CD4-positive, alpha-beta T cell treated with Interleukin-4 for 4 hours (primary cell): ENCODE measurements at regions not wholly inside any gene's neighbourhood (a gene's known extent, or its start where the extent isn't known, plus 50 kb on each side); places are given as distances from the start of the nearest gene placed in this dataset.

ENCODE experiments used
- DNase-seq: peaks from one replicate; pipeline ENCODE4 v3.0.0-alpha.2; 2020

DNA sequence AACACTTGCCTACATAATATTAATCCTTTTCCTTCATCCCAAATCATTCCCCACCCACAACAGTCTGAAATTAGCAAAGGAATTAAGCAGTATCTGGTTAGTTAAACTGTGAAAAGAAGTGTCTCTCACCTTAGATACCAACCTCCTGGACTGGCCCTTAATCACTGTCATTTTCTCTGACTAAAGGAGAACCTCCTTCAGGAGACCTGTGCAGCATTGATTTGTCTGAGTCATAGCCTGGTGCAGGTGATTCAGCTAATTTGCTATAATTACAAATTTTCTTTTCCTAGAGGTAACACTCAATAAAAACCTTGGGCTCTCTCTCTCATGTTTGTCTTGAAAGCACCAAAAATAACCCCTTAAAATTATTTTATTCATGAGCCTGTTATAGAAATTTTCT, 279.8 kb upstream of the SEMA6D start:
- DNase-seq: no peak

DNA sequence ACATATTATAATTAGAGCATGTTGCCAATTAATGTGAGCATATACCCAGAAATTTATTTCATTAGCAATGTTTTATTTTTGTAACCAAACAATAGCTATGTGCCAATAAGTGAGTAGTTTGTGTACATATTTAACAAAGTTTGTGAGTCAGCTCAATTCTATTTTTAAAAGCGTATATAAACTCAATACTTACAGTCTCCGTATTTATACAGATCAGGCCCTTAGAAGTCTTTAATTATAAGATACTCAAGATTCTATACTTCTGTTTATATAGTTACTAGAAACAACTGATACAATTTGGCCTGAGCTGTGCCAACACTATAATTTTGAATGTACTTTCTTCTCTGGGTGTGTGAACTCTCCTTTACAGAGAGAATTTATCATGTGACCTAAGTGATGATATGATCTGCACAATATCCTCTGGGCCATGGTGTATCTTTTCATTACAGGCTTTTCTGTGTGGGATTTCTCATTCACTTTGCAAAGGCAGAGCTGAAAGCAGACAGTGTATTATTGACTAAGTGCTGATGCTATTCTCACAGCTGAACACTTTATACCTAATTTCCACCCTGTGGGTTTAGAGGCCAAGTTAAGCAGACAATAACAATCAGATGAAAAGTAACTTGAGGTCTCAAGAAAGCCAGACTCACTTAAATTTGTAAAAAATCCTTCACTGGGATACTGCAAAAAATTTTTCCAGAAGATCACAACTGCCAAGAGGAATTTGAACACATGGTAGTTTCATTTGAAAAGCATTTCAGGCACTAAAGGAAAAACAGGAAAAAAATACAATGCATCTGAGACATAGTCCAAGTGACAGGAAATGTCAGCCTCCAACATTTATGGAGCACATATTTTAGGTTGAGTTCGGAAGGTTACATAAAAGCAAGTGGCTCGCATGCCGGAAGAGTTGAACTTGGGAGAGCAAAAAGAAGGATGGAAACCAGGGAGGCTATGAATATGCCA, 277.9 kb upstream of the SEMA6D start:
- DNase-seq: no peak

DNA sequence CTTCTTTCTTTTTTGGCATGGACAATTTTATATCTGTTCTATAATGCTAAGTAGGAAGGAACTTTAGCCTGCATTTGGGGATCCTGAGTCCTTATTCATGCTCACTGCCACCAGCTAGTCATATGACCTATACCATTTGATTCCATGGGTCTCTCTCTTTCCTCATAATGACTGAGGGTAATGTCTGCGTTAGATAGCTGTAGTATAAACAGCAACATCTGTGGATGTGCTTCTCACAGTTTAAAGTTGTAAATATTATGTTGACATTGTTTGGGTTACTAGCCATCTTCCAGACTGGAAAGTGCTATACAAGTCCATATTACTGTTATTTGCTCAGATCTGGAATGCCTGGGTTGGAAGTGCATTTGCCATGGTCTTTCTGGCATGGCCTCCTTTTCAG, 274.9 kb upstream of the SEMA6D start:
- no peak for DNase-seq

DNA sequence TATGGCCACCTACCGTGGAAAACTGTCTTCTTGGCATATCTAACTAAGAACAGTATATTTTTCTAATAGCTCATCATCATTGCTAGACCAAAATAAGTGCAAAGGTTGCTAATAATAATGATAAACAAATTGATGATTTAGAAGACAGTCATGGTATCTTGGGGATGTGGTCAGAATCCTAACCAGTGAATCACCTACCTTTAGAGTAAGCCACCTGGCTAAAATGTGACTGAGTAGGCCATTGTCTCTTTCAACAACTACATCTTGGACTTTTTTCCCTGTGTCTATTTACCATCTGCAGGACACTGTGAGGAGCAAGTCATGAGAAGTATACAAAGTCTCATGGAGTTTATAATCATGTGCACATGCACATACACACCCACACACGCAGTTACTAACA, 273.5 kb upstream of the SEMA6D start:
- DNase-seq: no peak

DNA sequence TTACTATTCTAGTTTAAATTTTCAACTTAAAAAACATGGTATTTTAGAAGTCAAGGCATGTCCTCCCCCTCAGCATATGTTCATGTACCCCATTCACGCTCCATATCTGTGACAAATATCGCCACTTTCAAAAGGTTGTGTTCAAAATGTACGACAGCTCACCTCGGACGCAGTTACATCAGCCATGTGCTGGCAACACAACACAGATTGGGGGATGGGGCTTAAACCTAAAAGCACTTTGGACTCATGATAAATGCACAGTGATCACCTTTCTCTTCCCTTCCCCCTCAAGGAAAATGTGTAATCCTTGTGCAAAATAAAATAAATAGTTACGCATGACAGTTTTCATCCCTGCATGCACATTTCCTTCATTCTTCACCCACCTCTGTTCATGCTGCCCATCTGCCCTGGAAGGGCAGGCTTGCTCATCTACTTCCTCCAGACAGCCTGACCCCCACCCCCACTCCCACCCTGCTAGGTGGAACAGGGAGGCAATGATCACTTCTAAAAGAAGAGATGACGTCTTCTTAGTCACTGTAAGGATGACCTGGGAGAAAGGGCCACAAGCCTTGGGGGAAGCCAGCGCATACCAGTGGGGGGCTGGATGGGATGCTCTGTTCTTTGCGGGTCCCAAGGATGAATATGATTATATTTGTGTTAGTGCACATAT, 271.4 kb upstream of the SEMA6D start:
- DNase-seq: no peak

DNA sequence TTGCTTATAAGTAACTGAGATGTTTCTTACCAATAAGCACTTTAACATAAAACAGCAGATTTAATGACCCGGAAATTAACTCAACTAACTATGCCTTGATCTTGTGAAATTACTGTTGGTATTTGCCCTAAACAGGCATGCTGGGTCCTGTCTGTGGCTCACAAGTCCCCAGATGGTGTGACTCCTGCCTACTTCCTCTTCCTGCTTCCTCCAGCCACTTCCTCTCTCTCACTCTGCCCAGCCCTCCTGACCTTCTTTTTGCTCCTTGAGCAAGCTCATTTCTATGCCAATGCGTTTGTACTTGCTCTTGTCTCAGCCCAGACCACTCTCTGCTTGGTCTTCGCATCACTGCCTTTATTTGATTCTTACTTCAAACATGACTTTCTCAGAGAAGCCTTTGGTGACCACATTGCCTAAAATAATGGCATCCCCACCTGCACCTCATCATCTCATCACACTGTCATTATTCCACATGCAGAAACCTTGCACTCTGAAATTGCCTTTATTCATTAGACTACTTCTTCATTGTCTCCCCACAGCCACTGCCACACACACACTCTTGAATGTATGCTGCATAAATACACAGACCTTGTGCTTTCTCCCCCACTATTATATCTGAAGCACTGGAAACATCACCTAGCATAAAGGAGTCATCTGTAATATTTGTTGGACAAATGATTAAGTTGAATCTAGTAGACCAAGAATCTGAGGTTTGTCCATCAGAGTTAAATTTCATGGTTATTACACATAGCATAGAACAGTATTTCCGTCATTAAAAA, 256.3 kb upstream of the SEMA6D start:
- DNase-seq: no peak

DNA sequence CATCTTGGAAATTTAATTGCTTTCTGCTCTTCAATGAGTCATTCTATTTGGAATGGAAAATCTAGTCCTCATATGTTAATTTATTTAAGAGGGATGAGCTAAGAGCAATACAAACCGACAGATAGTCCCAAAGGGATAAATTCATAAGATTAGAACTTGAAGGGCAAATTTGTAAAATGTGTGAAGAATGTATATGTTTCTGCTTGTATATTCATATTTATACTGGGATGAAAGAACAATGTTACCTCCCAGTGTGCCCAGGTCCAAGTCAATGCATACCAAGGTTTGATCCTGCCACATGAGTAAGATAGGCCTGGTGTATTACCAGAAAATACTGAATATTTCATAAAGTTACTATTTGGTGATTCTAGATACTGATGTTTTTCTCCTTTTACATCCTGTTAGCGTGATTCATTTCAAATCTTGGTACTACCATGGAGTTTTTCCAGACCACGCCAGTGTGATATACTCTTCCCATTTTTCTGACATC, 255.6 kb upstream of the SEMA6D start:
- DNase-seq: no peak

DNA sequence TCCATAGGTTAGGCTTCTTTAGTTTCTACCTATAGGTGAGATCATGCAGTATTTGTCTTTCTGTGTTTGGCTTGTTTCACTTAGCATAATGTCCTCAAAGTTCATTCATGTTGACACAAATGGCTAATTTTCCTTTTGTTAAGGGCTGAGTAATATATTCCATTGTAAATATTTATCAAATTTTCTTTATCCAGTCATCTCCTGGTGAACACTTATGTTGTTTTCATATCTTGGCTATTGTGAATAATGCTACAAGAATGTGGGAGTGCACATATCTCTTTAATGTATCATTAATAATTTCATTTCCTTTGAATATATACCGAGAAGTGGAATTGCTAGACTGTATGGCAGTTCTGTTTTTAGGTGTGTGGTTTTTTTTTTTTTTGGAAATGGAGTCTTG, 250.9 kb upstream of the SEMA6D start:
- no peak for DNase-seq

DNA sequence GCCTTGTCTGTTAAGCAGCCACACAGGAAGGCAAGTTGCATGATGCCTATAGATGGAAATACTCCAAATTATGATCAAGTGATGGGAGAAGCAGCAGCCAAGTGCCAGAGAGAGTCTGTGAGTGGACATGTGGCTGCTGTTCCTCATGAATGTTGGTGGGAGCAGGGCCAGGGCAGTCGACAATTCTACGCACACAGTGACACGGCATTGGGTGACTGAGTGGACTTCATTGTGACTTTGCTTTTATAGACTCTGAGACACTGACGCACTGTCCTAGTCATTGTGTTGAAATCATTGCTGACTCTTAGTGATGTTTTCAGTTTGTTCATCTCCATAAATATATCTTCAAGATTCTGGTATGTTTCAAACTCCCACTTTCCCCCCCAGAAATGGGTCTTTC, 246.3 kb upstream of the SEMA6D start:
- DNase-seq: no peak

DNA sequence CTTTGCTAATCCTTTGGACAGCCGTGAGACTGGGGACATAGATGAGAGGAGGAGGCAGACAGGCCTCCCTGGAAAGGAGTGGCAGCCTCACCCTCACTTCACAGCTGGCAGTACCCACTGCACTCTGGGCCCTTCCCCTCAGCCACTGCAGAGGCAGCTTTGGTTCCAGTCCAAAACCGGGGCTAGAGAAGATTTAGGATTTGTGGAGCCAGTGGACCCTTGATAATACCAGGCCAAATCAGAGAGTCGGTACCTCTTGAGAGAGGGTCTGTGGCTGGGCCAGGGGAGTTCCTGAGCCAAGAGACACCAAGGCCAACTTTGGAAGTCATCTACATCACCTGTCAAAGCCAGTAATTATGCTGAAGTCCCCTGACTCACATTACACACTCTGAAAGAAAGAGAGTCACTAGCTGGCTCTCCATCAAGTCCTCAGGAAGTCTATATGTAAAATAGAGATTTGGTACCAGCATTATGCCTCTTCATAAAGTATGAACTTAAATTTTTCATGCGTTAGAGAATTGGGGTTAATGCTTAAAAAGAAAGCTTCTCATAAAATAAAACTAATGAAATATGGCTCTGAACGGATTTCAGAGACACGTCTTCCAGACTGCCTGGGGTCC, 244.1 kb upstream of the SEMA6D start:
- DNase-seq: no peak

DNA sequence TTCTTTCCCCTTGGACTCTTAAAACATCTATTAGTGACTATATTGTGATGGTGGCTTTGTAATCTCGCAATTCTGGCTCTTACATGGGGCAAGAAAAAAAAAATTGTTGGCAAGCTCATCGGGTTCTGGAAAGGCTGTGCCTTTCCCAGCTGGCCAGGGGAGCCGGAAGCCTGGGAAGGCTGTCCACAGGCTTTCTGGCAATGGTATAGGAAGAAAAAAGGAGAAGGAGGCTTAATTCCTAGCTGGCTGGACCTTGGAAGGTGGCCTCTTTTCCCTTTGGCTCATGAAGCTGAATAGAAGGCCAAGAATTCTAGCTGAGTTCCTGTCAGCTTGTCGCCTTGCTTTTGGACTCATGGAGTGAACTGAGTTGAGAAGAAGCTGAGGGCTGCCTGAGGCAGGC, 243.5 kb upstream of the SEMA6D start:
- no peak for DNase-seq

DNA sequence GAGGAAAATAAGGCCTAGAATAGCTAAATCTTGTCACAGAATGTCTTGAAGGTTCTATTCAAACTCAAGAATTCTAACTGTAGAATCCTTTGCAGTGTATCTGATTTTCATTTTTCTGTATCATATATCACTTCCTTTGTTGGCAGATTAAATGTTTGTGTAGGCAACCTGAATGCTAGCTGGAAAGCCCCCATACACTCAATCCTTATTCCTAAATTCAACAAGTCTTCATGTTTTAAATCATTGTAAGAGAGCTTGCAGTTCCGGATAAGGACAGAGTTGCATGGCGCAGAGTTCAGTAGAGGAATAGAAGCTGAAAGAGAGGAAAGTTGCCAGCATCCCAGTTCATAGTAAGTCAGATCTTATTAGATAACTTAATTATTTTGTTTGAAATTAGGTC, 242.0 kb upstream of the SEMA6D start:
- DNase-seq: no peak

DNA sequence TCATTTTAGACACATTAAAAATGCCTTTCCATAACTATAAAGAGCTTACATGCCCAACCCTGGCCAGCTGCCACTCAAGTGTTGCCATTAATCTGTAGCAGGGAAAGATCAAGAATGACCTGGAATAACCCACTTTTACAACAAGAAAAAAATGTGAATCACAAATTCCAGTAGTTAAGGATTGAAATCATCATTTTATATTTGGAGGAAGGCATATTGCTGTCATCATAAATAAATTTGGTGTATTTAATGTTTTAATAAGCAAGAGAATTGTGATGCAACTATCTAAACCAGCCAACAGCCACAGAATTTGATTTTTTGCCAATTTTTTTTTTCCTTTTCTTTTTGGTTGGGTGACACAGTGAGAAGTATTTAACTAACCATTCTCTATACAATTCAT, 240.0 kb upstream of the SEMA6D start:
- DNase-seq: no peak

DNA sequence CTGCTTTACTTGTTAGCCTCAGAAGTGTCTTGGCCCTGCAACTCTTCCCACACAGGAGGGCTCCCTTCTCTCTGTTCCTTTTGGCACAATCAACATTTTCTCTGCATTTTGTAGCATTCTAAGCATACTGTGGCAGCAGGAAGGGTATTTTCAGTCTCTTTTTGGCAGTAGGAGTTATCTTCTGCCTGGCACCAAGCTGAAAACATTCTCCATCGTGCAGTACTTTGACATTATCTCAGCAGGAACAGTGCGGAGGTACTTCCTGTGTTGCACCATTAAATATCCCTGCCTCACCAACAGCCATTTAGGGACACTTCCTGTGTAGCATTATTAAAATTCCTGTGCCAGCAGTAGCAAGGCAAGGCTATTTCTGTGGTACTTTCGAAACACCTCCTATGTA, 233.2 kb upstream of the SEMA6D start:
- DNase-seq: no peak

DNA sequence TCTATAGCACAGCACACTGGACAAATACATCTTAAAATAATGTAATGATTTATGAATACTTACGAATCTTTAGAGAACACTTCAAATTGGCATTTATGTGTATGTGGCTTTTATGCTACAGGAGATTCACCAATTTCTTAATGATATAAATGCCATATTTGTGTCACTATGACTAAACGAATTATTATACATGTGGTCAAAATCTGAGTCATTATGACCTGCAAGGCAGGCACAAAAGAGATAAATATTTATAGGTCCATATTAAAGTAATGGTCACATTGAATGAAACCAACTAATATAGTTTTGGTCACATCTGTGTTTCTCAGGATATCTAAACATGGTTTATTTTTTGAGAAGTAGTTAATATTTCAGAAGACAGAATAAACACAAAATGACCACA, 232.3 kb upstream of the SEMA6D start:
- no peak for DNase-seq

DNA sequence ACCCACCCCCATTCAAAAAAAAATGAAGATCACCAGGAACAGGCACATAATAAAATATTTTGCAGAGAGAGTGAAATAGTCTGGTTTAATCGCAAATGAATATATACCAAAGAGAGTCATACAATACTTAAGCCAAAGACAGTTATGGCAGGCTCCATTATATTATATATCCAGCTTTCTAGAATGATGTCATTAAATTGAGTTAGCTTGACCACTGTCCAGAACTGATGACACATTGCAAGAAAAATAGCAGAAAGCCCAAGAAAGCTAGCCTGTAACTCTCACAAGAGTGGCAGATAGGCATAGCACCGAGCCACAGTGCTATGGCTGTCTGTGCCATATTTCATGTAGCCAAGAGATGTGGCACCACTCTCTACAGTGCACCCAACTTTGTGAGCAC, 231.9 kb upstream of the SEMA6D start:
- no peak for DNase-seq

DNA sequence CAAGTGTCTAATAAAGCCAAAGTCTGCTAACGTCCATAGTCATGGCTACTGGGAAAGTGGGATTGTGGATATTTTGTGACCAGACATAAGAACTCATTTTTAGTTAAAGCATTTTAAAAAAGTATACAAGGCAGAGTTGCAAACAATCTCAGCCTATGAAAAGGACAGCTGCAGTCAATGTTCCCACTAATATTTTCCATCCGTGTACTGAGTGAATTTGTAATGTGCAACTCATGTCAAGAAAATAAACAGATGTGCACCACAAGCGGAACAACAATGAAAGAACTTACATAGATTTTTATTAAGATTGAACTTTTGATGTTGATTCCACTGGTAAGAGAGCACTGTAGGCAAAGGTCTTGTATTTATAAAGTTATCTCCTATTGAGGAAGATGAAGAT, 231.3 kb upstream of the SEMA6D start:
- no peak for DNase-seq

DNA sequence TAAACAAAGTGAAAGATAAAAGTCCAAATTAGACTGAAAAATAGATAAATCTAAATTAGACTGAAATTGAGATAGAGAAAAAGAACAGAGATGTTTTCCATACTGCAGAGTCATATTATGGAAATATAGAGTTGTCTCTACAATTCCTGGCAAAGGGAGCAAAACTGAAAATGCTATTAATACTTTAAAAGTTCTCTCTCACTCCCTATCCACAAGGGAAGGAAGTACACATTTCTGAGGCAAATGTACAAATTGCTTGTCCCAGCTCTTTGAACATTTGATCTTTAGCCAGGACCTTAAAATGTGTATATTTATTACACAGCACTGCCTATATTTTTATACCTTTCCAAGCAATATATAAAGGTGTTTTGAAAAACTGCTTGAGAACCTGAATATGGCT, 225.1 kb upstream of the SEMA6D start:
- no peak for DNase-seq

DNA sequence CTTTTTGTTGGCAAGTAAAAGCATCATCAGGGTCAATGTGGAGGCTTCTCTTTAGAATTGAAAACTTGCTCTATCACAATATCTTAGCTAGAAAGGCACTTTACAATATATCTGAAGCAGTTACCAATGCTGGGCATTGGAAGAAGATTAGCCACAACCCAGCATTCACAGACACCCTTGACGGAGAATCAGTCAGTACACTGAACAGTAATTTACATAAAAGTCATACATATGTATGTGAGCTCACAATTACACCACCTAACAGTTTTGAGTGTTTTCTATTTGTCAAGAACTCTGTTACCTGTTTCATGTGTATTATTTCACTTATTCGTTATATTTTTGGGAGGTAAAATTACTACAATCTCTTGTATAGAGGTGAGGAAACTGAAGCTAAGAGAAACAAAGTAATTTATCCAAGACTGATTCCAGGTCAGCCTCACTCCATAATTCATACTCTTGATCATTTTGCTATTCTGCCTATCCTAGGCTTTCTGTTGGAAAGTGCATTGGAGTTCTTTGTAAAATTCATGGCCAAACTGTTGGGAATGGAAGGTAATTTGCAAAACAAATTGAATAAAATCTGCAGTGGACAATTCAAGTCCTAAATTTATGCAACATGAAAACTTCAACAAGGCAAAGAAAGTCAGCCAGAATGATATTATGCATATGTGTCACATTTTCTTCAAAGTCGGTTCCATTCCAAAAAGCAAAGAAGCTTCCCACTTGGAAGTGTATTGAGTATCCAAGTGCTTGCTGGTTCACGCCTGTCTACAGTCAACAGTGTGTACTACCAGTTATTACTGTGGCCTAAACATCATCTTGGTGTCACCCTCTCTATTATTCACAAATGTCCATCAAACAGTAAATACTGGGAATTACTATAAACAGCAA, 223.7 kb upstream of the SEMA6D start:
- DNase-seq: no peak

DNA sequence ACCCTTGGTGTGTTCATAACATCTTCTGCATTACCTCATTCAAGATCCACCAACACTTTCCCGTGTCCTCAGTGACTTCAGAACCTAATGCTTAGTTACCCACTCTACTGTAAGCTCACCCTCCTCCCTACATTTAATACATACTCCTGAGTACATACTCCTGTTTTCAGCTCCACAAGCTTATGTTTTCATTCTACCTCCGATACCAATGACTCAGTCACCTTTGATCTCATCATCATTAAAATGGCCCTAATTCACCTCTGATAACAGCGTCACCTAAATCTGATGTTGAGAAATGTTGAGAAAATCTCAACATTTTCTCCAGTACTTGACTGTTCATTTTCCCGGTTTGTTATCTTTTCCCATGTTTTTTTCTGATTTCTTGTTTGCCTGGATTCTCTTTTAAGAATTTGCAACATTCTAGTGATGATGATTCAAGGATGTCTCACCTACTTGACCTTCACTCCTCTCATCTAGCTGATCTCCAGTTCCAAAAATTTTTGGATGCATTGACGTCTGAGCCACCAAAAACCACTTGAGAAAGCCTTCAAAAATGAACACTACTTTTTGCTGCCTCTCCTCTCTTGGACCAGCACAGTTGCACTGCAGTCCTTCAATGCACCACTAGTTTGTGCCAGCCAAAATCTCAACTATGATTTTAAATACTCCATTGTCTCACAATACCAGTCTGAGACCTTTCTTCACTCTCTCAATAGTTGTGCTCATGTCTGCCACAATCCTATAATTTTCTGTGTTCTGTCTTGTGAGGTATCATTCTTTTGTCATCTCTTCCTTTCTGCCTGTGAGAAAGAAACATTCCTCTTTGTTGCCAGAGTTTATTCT, 220.7 kb upstream of the SEMA6D start:
- DNase-seq: no peak

DNA sequence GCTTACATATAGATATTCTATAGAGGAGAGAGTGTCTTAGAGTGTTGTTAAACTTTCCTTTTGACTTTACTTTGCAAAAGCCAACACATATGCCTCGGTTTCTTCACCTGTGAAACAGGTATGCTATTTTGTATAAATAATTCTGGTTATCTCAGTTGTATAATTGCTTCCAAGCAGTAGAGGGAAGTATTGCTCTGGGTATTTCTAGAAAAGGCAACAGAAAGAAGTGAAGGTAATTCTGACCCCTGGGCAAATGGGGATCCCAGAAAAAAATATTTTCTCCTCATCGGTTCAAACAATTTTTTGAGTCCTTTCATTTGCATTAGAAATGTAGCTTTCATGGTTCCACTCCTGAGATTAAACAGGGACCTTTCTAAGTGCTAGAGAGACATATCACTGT, 216.5 kb upstream of the SEMA6D start:
- no peak for DNase-seq
